WTC11 (cell line): ENCODE measurements at regions not wholly inside any gene's neighbourhood (a gene's known extent, or its start where the extent isn't known, plus 50 kb on each side); places are given as distances from the start of the nearest gene placed in this dataset.

Experiments used
- ATAC-seq: fragments of 200-7000 bp; cut with Tn5 transposase; 2 replicates; pipeline ENCODE4 v1.10.0; 2021; ENCODE audit warnings: mild to moderate bottlenecking, moderate library complexity
- CTCF ChIA-PET: fragments of 300-600 bp; sonication (Branson Sonifier 250); formaldehyde crosslinking; loops from one replicate; lab custom pipeline; 2021; ENCODE audit warnings: antibody characterized with exemption; lab: Charles Lee
- POLR2A ChIA-PET: fragments of 350-600 bp; sonication (Branson Sonifier 250); formaldehyde crosslinking; loops from one replicate; lab custom pipeline; 2021; ENCODE audit warnings: antibody characterized with exemption; lab: Charles Lee
- DNase-seq: peaks from one replicate; pipeline ENCODE4 v3.0.0; 2021; ENCODE audit warnings: low spot score
- H3K27ac Mint-ChIP-seq: 2 replicates; pipeline ENCODE4 v1.8.0; 2021; ENCODE audit warnings: mixed read lengths
- H3K27me3 Mint-ChIP-seq: 2 replicates; pipeline ENCODE4 v1.8.0; 2021; ENCODE audit warnings: low read depth, mild to moderate bottlenecking, moderate library complexity, mixed read lengths
- H3K36me3 Mint-ChIP-seq: 2 replicates; pipeline ENCODE4 v1.8.0; 2021; ENCODE audit warnings: mixed read lengths
- H3K4me1 Mint-ChIP-seq: 2 replicates; pipeline ENCODE4 v1.8.0; 2022; ENCODE audit warnings: mixed read lengths
- H3K4me3 Mint-ChIP-seq: 2 replicates; pipeline ENCODE4 v1.8.0; 2021; ENCODE audit warnings: mild to moderate bottlenecking, moderate library complexity, mixed read lengths
- H3K9me3 Mint-ChIP-seq: 2 replicates; pipeline ENCODE4 v1.8.0; 2021; ENCODE audit warnings: mixed read lengths
- ATF1 ChIP-seq: sonication (generic); formaldehyde crosslinking; IDR thresholded peaks from 2 replicates; pipeline ENCODE4 v1.8.1; 2023; ENCODE audit warnings: mild to moderate bottlenecking, moderate library complexity, missing genetic modification reagents
- ELF4 ChIP-seq: sonication (generic); formaldehyde crosslinking; IDR thresholded peaks from 2 replicates; pipeline ENCODE4 v1.8.1; 2022; ENCODE audit warnings: low read depth, mild to moderate bottlenecking, moderate library complexity, missing genetic modification reagents
- ESRRA ChIP-seq: sonication (generic); formaldehyde crosslinking; IDR thresholded peaks from 2 replicates; pipeline ENCODE4 v1.8.1; 2022; ENCODE audit warnings: mild to moderate bottlenecking, missing genetic modification reagents, borderline replicate concordance
- FOXJ3 ChIP-seq: sonication (generic); formaldehyde crosslinking; IDR thresholded peaks from 2 replicates; pipeline ENCODE4 v1.9.0; 2021; ENCODE audit warnings: missing genetic modification reagents, mild to moderate bottlenecking, borderline replicate concordance
- KAT7 ChIP-seq: sonication (generic); formaldehyde crosslinking; IDR thresholded peaks from 2 replicates; pipeline ENCODE4 v1.8.1; 2023; ENCODE audit warnings: missing genetic modification reagents, mild to moderate bottlenecking, borderline replicate concordance
- MYBL2 ChIP-seq: sonication (generic); formaldehyde crosslinking; IDR thresholded peaks from 2 replicates; pipeline ENCODE4 v1.8.1; 2023; ENCODE audit warnings: mild to moderate bottlenecking, moderate library complexity, missing genetic modification reagents
- NFATC4 ChIP-seq: fragments of 250-450 bp; sonication (Bioruptor Pico); IDR thresholded peaks from 2 replicates; pipeline ENCODE4 v1.9.0; 2021; ENCODE audit warnings: mild to moderate bottlenecking
- NFE2L1 ChIP-seq: sonication (generic); formaldehyde crosslinking; IDR thresholded peaks from 2 replicates; pipeline ENCODE4 v1.8.1; 2023; ENCODE audit warnings: missing genetic modification reagents
- NFYB ChIP-seq: sonication (generic); formaldehyde crosslinking; conservative IDR thresholded peaks from 2 replicates; pipeline ENCODE4 v1.8.0; 2022; ENCODE audit warnings: low read depth, missing genetic modification reagents
- NR2C2 ChIP-seq: sonication (generic); formaldehyde crosslinking; IDR thresholded peaks from 2 replicates; pipeline ENCODE4 v1.8.0; 2022; ENCODE audit warnings: mild to moderate bottlenecking, missing genetic modification reagents
- SMAD3 ChIP-seq: sonication (generic); formaldehyde crosslinking; IDR thresholded peaks from 2 replicates; pipeline ENCODE4 v1.8.0; 2022; ENCODE audit warnings: missing genetic modification reagents, mild to moderate bottlenecking, borderline replicate concordance
- SP1 ChIP-seq: sonication (generic); formaldehyde crosslinking; conservative IDR thresholded peaks from 2 replicates; pipeline ENCODE4 v1.8.1; 2022; ENCODE audit warnings: missing genetic modification reagents
- ZNF232 ChIP-seq: sonication (generic); formaldehyde crosslinking; IDR thresholded peaks from 2 replicates; pipeline ENCODE4 v1.8.0; 2022; ENCODE audit warnings: mild to moderate bottlenecking, missing genetic modification reagents
- ZNF317 ChIP-seq: sonication (generic); formaldehyde crosslinking; IDR thresholded peaks from 2 replicates; pipeline ENCODE4 v1.8.1; 2023; ENCODE audit warnings: low read depth, mild to moderate bottlenecking, moderate library complexity, missing genetic modification reagents, borderline replicate concordance
- ZNF396 ChIP-seq: fragments of 250-450 bp; sonication (Bioruptor Pico); IDR thresholded peaks from 2 replicates; pipeline ENCODE4 v1.8.0; 2021; ENCODE audit warnings: mild to moderate bottlenecking, moderate library complexity, borderline replicate concordance
- ZNF416 ChIP-seq: fragments of 250-450 bp; sonication (Bioruptor Pico); IDR thresholded peaks from 2 replicates; pipeline ENCODE4 v1.9.0; 2021; ENCODE audit warnings: mild to moderate bottlenecking, inconsistent platforms
- TF ChIP-seq, protein P1 (sequence below): sonication (generic); formaldehyde crosslinking; IDR thresholded peaks from 2 replicates; pipeline ENCODE4 v1.8.1; 2022; ENCODE audit warnings: mild to moderate bottlenecking, moderate library complexity, missing genetic modification reagents
- TF ChIP-seq, protein P2 (sequence below): sonication (generic); formaldehyde crosslinking; IDR thresholded peaks from 2 replicates; pipeline ENCODE4 v1.8.1; 2022; ENCODE audit warnings: low read depth, missing genetic modification reagents, borderline replicate concordance
- TF ChIP-seq, protein P3 (sequence below): sonication (generic); formaldehyde crosslinking; IDR thresholded peaks from 2 replicates; pipeline ENCODE4 v1.8.0; 2022; ENCODE audit warnings: mild to moderate bottlenecking, missing genetic modification reagents
- TF ChIP-seq, protein P4 (sequence below): fragments of 250-450 bp; sonication (Bioruptor Pico); IDR thresholded peaks from 2 replicates; pipeline ENCODE4 v1.9.0; 2021; ENCODE audit warnings: mild to moderate bottlenecking
- TF ChIP-seq, protein P5 (sequence below): sonication (generic); formaldehyde crosslinking; IDR thresholded peaks from 2 replicates; pipeline ENCODE4 v1.8.0; 2023; ENCODE audit warnings: mild to moderate bottlenecking, missing genetic modification reagents
- TF ChIP-seq, protein P6 (sequence below): sonication (generic); formaldehyde crosslinking; IDR thresholded peaks from 2 replicates; pipeline ENCODE4 v1.8.0; 2023; ENCODE audit warnings: missing genetic modification reagents
- TF ChIP-seq, protein P7 (sequence below): sonication (generic); formaldehyde crosslinking; conservative IDR thresholded peaks from 2 replicates; pipeline ENCODE4 v1.8.1; 2022; ENCODE audit warnings: mild to moderate bottlenecking, missing genetic modification reagents
- TF ChIP-seq, protein P8 (sequence below): sonication (generic); formaldehyde crosslinking; conservative IDR thresholded peaks from 2 replicates; pipeline ENCODE4 v1.8.1; 2023; ENCODE audit warnings: mild to moderate bottlenecking, low read depth, missing genetic modification reagents, moderate library complexity

DNA sequence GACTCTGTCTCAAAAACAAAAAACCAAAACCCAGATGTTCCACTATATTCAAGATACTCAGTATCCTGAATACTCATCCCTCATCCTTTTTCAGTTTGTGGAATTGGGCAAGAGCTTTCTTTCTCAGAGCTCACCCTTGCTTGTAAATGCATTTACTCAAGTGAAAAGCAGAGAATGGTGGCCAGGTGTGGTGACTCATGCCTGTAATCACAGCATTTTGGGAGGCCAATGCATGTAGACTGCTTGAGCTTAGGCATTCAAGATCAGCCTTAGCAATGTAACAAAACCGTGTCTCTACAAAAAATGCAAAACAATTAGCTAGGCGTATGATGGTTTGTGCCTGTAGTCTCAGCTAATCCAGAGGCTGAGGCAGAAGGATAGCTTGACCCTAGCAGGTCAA is 553.2 kb upstream of the AMELY start:
- ChIA-PET CTCF (no interaction called here), POLR2A (no interaction called here)
- Mint-ChIP-seq H3K9me3 (no peaks in the 10 kb centered on the region), H3K4me3 (no peak overlapping the region), H3K27me3 (no peaks in the 10 kb centered on the region), H3K27ac (no peak overlapping the region), H3K36me3 (no peaks in the 10 kb centered on the region), H3K4me1 (no peaks in the 10 kb centered on the region)
- TF ChIP-seq, protein P1, sequence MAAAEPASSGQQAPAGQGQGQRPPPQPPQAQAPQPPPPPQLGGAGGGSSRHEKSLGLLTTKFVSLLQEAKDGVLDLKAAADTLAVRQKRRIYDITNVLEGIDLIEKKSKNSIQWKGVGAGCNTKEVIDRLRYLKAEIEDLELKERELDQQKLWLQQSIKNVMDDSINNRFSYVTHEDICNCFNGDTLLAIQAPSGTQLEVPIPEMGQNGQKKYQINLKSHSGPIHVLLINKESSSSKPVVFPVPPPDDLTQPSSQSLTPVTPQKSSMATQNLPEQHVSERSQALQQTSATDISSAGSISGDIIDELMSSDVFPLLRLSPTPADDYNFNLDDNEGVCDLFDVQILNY (CRISPR knock-in tag), result no peak
- TF ChIP-seq, protein P2, sequence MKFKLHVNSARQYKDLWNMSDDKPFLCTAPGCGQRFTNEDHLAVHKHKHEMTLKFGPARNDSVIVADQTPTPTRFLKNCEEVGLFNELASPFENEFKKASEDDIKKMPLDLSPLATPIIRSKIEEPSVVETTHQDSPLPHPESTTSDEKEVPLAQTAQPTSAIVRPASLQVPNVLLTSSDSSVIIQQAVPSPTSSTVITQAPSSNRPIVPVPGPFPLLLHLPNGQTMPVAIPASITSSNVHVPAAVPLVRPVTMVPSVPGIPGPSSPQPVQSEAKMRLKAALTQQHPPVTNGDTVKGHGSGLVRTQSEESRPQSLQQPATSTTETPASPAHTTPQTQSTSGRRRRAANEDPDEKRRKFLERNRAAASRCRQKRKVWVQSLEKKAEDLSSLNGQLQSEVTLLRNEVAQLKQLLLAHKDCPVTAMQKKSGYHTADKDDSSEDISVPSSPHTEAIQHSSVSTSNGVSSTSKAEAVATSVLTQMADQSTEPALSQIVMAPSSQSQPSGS (CRISPR knock-in tag), result no peak
- TF ChIP-seq, protein P3, sequence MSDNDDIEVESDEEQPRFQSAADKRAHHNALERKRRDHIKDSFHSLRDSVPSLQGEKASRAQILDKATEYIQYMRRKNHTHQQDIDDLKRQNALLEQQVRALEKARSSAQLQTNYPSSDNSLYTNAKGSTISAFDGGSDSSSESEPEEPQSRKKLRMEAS (CRISPR knock-in tag), result no peak
- no peak for TF ChIP-seq ZNF416
- TF ChIP-seq SMAD3 (CRISPR knock-in tag), result no peak
- no peak for TF ChIP-seq MYBL2 (CRISPR knock-in tag)
- no peak for DNase-seq
- no peak for ATAC-seq

DNA sequence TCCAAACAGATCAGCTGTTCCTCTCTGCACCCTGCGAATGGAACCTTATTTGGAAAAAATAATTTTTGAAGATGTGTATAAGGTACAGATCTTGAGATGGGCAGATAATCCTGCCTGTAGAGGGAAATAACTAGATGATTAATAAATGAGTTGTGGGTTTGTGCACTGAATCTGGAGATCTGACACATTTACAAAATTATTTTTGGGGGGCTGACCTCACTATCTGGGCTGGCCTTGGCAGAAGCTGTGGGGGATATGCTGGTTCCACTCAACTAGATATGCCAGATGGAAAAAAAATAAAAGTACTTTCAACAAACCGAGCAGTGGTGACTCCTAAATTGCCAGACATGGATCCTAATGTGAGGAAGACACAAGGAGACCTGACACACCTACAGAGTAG is 552.2 kb upstream of the AMELY start:
- Mint-ChIP-seq H3K27ac (no peak overlapping the region), H3K36me3 (no peaks in the 10 kb centered on the region), H3K4me3 (no peak overlapping the region), H3K27me3 (no peaks in the 10 kb centered on the region), H3K9me3 (no peaks in the 10 kb centered on the region), H3K4me1 (no peaks in the 10 kb centered on the region)
- CTCF ChIA-PET, result no interaction called here
- ATAC-seq, result no peak
- DNase-seq, result no peak
- TF ChIP-seq, protein P4, sequence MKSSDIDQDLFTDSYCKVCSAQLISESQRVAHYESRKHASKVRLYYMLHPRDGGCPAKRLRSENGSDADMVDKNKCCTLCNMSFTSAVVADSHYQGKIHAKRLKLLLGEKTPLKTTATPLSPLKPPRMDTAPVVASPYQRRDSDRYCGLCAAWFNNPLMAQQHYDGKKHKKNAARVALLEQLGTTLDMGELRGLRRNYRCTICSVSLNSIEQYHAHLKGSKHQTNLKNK (CRISPR knock-in tag), result no peak
- POLR2A ChIA-PET, result no interaction called here

DNA sequence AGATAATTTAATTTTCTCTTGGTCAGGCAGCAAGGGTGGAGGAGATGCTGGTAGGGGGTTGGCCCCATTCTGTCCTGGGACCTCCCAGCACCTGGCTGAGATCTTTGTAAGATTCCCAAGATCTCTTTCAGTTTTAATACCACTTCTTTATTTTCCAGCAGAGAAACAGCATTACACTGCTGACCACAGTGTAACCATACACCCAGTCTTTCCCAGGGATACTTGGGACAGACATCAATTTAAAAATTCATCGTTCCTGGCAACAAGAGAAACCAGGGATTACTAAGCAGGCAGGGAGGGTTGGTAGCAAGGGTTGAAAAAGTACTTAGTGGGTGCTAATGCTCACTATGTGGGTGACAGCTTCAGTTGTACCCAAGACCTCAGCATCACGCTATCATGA is 551.6 kb upstream of the AMELY start:
- ATAC-seq, result no peak
- no peak overlapping the region for H3K27ac Mint-ChIP-seq
- no peaks in the 10 kb centered on the region for H3K9me3 Mint-ChIP-seq

More for the DNA sequence above, 551.6 kb upstream of the AMELY start:
- Mint-ChIP-seq H3K27me3 (no peaks in the 10 kb centered on the region), H3K4me1 (no peaks in the 10 kb centered on the region), H3K36me3 (no peaks in the 10 kb centered on the region), H3K4me3 (no peak overlapping the region)
- DNase-seq, result no peak
- POLR2A ChIA-PET, result no interaction called here
- CTCF ChIA-PET, result no interaction called here
- TF ChIP-seq ZNF317 (CRISPR knock-in tag), result no peak
- TF ChIP-seq NFATC4, result no peak
- no peak for TF ChIP-seq ATF1 (CRISPR knock-in tag)
- no peak for TF ChIP-seq NFE2L1
- TF ChIP-seq, protein P5, sequence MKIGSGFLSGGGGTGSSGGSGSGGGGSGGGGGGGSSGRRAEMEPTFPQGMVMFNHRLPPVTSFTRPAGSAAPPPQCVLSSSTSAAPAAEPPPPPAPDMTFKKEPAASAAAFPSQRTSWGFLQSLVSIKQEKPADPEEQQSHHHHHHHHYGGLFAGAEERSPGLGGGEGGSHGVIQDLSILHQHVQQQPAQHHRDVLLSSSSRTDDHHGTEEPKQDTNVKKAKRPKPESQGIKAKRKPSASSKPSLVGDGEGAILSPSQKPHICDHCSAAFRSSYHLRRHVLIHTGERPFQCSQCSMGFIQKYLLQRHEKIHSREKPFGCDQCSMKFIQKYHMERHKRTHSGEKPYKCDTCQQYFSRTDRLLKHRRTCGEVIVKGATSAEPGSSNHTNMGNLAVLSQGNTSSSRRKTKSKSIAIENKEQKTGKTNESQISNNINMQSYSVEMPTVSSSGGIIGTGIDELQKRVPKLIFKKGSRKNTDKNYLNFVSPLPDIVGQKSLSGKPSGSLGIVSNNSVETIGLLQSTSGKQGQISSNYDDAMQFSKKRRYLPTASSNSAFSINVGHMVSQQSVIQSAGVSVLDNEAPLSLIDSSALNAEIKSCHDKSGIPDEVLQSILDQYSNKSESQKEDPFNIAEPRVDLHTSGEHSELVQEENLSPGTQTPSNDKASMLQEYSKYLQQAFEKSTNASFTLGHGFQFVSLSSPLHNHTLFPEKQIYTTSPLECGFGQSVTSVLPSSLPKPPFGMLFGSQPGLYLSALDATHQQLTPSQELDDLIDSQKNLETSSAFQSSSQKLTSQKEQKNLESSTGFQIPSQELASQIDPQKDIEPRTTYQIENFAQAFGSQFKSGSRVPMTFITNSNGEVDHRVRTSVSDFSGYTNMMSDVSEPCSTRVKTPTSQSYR (CRISPR knock-in tag), result no peak
- no peak for TF ChIP-seq KAT7
- no peak for TF ChIP-seq ELF4 (CRISPR knock-in tag)
- no peak for TF ChIP-seq NFYB (CRISPR knock-in tag)
- TF ChIP-seq SP1 (CRISPR knock-in tag), result no peak
- TF ChIP-seq ZNF396 (CRISPR knock-in tag), result no peak
- no peak for TF ChIP-seq ESRRA
- TF ChIP-seq MYBL2 (CRISPR knock-in tag), result no peak
- no peak for TF ChIP-seq FOXJ3 (CRISPR knock-in tag)
- TF ChIP-seq, protein P6, sequence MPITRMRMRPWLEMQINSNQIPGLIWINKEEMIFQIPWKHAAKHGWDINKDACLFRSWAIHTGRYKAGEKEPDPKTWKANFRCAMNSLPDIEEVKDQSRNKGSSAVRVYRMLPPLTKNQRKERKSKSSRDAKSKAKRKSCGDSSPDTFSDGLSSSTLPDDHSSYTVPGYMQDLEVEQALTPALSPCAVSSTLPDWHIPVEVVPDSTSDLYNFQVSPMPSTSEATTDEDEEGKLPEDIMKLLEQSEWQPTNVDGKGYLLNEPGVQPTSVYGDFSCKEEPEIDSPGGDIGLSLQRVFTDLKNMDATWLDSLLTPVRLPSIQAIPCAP (CRISPR knock-in tag), result no peak
- TF ChIP-seq, protein P7, sequence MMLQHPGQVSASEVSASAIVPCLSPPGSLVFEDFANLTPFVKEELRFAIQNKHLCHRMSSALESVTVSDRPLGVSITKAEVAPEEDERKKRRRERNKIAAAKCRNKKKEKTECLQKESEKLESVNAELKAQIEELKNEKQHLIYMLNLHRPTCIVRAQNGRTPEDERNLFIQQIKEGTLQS, result no peak
- TF ChIP-seq ZNF232 (CRISPR knock-in tag), result no peak
- TF ChIP-seq, protein P8, sequence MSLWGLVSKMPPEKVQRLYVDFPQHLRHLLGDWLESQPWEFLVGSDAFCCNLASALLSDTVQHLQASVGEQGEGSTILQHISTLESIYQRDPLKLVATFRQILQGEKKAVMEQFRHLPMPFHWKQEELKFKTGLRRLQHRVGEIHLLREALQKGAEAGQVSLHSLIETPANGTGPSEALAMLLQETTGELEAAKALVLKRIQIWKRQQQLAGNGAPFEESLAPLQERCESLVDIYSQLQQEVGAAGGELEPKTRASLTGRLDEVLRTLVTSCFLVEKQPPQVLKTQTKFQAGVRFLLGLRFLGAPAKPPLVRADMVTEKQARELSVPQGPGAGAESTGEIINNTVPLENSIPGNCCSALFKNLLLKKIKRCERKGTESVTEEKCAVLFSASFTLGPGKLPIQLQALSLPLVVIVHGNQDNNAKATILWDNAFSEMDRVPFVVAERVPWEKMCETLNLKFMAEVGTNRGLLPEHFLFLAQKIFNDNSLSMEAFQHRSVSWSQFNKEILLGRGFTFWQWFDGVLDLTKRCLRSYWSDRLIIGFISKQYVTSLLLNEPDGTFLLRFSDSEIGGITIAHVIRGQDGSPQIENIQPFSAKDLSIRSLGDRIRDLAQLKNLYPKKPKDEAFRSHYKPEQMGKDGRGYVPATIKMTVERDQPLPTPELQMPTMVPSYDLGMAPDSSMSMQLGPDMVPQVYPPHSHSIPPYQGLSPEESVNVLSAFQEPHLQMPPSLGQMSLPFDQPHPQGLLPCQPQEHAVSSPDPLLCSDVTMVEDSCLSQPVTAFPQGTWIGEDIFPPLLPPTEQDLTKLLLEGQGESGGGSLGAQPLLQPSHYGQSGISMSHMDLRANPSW (CRISPR knock-in tag), result no peak
- no peak for TF ChIP-seq NR2C2 (CRISPR knock-in tag)
